Epithelial cell of proximal tubule (primary cell): ENCODE measurements at regions not wholly inside any gene's neighbourhood (a gene's known extent, or its start where the extent isn't known, plus 50 kb on each side); places are given as distances from the start of the nearest gene placed in this dataset.

Experiments
- DNase-seq: peaks from one replicate; pipeline ENCODE4 v3.0.0-alpha.2; 2011; ENCODE audit warnings: low read depth
- H3K4me3 ChIP-seq: 2 replicates; pipeline ENCODE4 v1.5.1; 2011; ENCODE audit warnings: low read depth, mild to moderate bottlenecking, low read length
- CTCF ChIP-seq: conservative IDR thresholded peaks from 2 replicates; pipeline ENCODE4 v1.5.1; 2012; ENCODE audit warnings: low read depth, mild to moderate bottlenecking, low read length

- TF ChIP-seq CTCF = no peak
- H3K4me3 ChIP-seq = no peak overlapping the region
- DNase-seq = no peak
Measured at GRCh38 chr5:5009240-5009639, 130.9 kb upstream of the ADAMTS16 start.

- TF ChIP-seq CTCF = no peak
- no peak overlapping the region for H3K4me3 ChIP-seq
- no peak for DNase-seq
Measured at GRCh38 chr5:5011151-5011550, 129.0 kb upstream of the ADAMTS16 start.

- no peak for TF ChIP-seq CTCF
- no peak overlapping the region for H3K4me3 ChIP-seq
Measured at GRCh38 chr5:5014586-5015235, 125.4 kb upstream of the ADAMTS16 start.

GRCh38 chr5:5017827-5018577 lies 122.1 kb upstream of the ADAMTS16 start:
- peak; percentile 52 for DNase-seq
- no peak for TF ChIP-seq CTCF
- H3K4me3 ChIP-seq = no peak overlapping the region

More at GRCh38 chr5:5014586-5015235, 125.4 kb upstream of the ADAMTS16 start:
- DNase-seq = peak; percentile 60

- H3K4me3 ChIP-seq = no peak overlapping the region
- TF ChIP-seq CTCF = no peak
- DNase-seq = no peak
Measured at GRCh38 chr5:5018578-5018970, 121.6 kb upstream of the ADAMTS16 start.

GRCh38 chr5:5021436-5021835 lies 118.7 kb upstream of the ADAMTS16 start:
- no peak for TF ChIP-seq CTCF
- H3K4me3 ChIP-seq = no peak overlapping the region
- no peak for DNase-seq
